IMR-90 (cell line): ENCODE measurements at regions not wholly inside any gene's neighbourhood (a gene's known extent, or its start where the extent isn't known, plus 50 kb on each side); places are given as distances from the start of the nearest gene placed in this dataset.

Experiments
- ATAC-seq: fragments of 200-7000 bp; cut with Tn5 transposase; 2 replicates; pipeline ENCODE4 v1.9.1; 2020; ENCODE audit warnings: low read depth, mild to moderate bottlenecking, moderate library complexity
- BruUV-seq: library from RNA; stranded (reverse); fragments of 400-500 nt; replicated peaks from 2 replicates; lab custom pipeline; 2021; lab: Mats Ljungman, UMichigan
- CTCF ChIA-PET: fragments of 300-600 bp; formaldehyde crosslinking; extraction: SDS; loops from one replicate; lab custom pipeline; 2021; ENCODE audit warnings: antibody characterized with exemption; lab: Yijun Ruan, JAX
- POLR2A ChIA-PET: fragments of 300-600 bp; sonication (Branson Sonifier 250); formaldehyde crosslinking; loops from one replicate; lab custom pipeline; 2022; ENCODE audit warnings: antibody characterized with exemption; ENCODE audit not compliant: unreplicated experiment; lab: Charles Lee
- DNase-seq: peaks from one replicate; pipeline ENCODE4 v3.0.0; 2013
- H2AFZ ChIP-seq: replicated peaks from 2 replicates; pipeline ENCODE3; 2013; ENCODE audit warnings: low read length, mild to moderate bottlenecking; ENCODE audit not compliant: poor library complexity
- H2AK5ac ChIP-seq: 2 replicates; pipeline ENCODE4 v1.6.1; 2013; ENCODE audit warnings: low read depth, low read length, inconsistent platforms
- H2AK9ac ChIP-seq: replicated peaks from 2 replicates; pipeline ENCODE3; 2013; ENCODE audit warnings: mild to moderate bottlenecking, low read depth, low read length, moderate library complexity; ENCODE audit not compliant: poor library complexity
- H2BK120ac ChIP-seq: 2 replicates; pipeline ENCODE4 v1.6.1; 2013; ENCODE audit warnings: low read depth, low read length, inconsistent platforms
- H2BK15ac ChIP-seq: 3 replicates; pipeline ENCODE4 v1.6.1; 2013; ENCODE audit warnings: low read depth, low read length, inconsistent platforms
- H2BK20ac ChIP-seq: 2 replicates; pipeline ENCODE4 v1.6.1; 2013; ENCODE audit warnings: low read depth, mild to moderate bottlenecking, inconsistent platforms, low read length, moderate library complexity
- H2BK5ac ChIP-seq: 2 replicates; pipeline ENCODE4 v1.6.1; 2013; ENCODE audit warnings: mild to moderate bottlenecking, low read depth, low read length, inconsistent platforms; ENCODE audit not compliant: poor library complexity, severe bottlenecking
- H3K14ac ChIP-seq: replicated peaks from 2 replicates; pipeline ENCODE4 v1.6.1; 2013; ENCODE audit warnings: low read depth, low read length, inconsistent platforms
- H3K18ac ChIP-seq: 2 replicates; pipeline ENCODE4 v1.6.1; 2013; ENCODE audit warnings: low read depth, low read length, control low read depth
- H3K23ac ChIP-seq: 2 replicates; pipeline ENCODE4 v1.6.1; 2013; ENCODE audit warnings: low read depth, low read length, inconsistent platforms
- H3K27ac ChIP-seq: 2 replicates; pipeline ENCODE4 v1.5.1; 2013; ENCODE audit warnings: mild to moderate bottlenecking, control low read depth, low read length; ENCODE audit not compliant: insufficient read depth
- H3K27me3 ChIP-seq: 2 replicates; pipeline ENCODE4 v1.6.1; 2013; ENCODE audit warnings: low read length; ENCODE audit not compliant: control insufficient read depth, insufficient read depth
- H3K36me3 ChIP-seq: 2 replicates; pipeline ENCODE4 v1.6.1; 2013; ENCODE audit warnings: low read length, mixed read lengths; ENCODE audit not compliant: control insufficient read depth, insufficient read depth
- H3K4ac ChIP-seq: 2 replicates; pipeline ENCODE4 v1.6.1; 2013; ENCODE audit warnings: low read depth, low read length, inconsistent platforms
- H3K4me1 ChIP-seq: 2 replicates; pipeline ENCODE4 v1.6.1; 2013; ENCODE audit warnings: low read length, mixed read lengths; ENCODE audit not compliant: control insufficient read depth, insufficient read depth
- H3K4me2 ChIP-seq: 2 replicates; pipeline ENCODE4 v1.6.1; 2013; ENCODE audit warnings: low read depth, mild to moderate bottlenecking, control low read depth, low read length, moderate library complexity
- H3K4me3 ChIP-seq: 2 replicates; pipeline ENCODE4 v1.5.1; 2013; ENCODE audit warnings: low read depth, mild to moderate bottlenecking, control low read depth, low read length, moderate library complexity; ENCODE audit not compliant: insufficient read depth
- H3K56ac ChIP-seq: 2 replicates; pipeline ENCODE4 v1.6.1; 2013; ENCODE audit warnings: low read length, inconsistent platforms; ENCODE audit not compliant: insufficient read depth; ENCODE audit errors: extremely low read depth
- H3K79me1 ChIP-seq, 2 experiments: 2 replicates each; pipeline ENCODE4 v1.6.1; 2013; ENCODE audit warnings: low read length in 2 of 2, inconsistent platforms in 1 of 2, low read depth in 1 of 2
- H3K9ac ChIP-seq: 2 replicates; pipeline ENCODE4 v1.6.1; 2013; ENCODE audit warnings: low read depth, low read length, control low read depth
- H3K9me1 ChIP-seq: 2 replicates; pipeline ENCODE4 v1.6.1; 2013; ENCODE audit warnings: low read length, inconsistent platforms; ENCODE audit not compliant: insufficient read depth
- H3K9me3 ChIP-seq: 2 replicates; pipeline ENCODE4 v1.6.1; 2013; ENCODE audit warnings: low read length; ENCODE audit not compliant: control insufficient read depth, insufficient read depth
- H4K20me1 ChIP-seq: 2 replicates; pipeline ENCODE4 v1.6.1; 2013; ENCODE audit warnings: low read length, inconsistent platforms; ENCODE audit not compliant: insufficient read depth
- H4K5ac ChIP-seq: 2 replicates; pipeline ENCODE4 v1.6.1; 2013; ENCODE audit warnings: mild to moderate bottlenecking, low read depth, low read length, control low read depth
- H4K8ac ChIP-seq, 2 experiments: 2 replicates each; pipeline ENCODE4 v1.6.1; 2013; ENCODE audit warnings: low read depth in 2 of 2, low read length in 2 of 2, control low read depth in 1 of 2, inconsistent platforms in 1 of 2
- H4K91ac ChIP-seq: 2 replicates; pipeline ENCODE4 v1.6.1; 2013; ENCODE audit warnings: low read depth, low read length, inconsistent platforms; ENCODE audit not compliant: insufficient read depth
- CEBPB ChIP-seq: IDR thresholded peaks from 2 replicates; pipeline ENCODE4 v1.6.1; 2012; ENCODE audit warnings: low read depth, low read length, improper control_type of control experiment
- CHD1 ChIP-seq: IDR thresholded peaks from 2 replicates; pipeline ENCODE4 v1.6.1; 2012; ENCODE audit warnings: low read depth, low read length, improper control_type of control experiment
- CTCF ChIP-seq: conservative IDR thresholded peaks from 2 replicates; pipeline ENCODE4 v1.5.1; 2012; ENCODE audit warnings: mild to moderate bottlenecking, low read depth, low read length, improper control_type of control experiment
- ELK1 ChIP-seq: fragments of 150-350 bp; IDR thresholded peaks from 2 replicates; pipeline ENCODE4 v1.6.1; 2016; ENCODE audit warnings: low read depth, mild to moderate bottlenecking, low read length, moderate library complexity, borderline replicate concordance
- POLR2A ChIP-seq: IDR thresholded peaks from 2 replicates; pipeline ENCODE4 v1.6.1; 2012; ENCODE audit warnings: mild to moderate bottlenecking, low read depth, low read length
- RAD21 ChIP-seq: IDR thresholded peaks from 2 replicates; pipeline ENCODE4 v1.6.1; 2012; ENCODE audit warnings: low read length, improper control_type of control experiment
- WGBS, 2 experiments: methylation state at CpG; one replicate each; pipeline versions ENCODE4 v1.1.5 to v1.1.7; 2013; ENCODE audit warnings: missing lambda C conversion rate in 2 of 2; ENCODE audit not compliant: insufficient read length in 1 of 2; ENCODE audit errors: extremely low coverage in 2 of 2; 5-methylcytosine and 5-hydroxymethylcytosine counted together
- dilution Hi-C: fragments of 300-500 bp; cut with HindIII; formaldehyde crosslinking; loops from one replicate; pipeline ENCODE4 v1.14.3; 2018; ENCODE audit warnings: low sequenced_read_pairs; ENCODE audit not compliant: unreplicated experiment
- in situ Hi-C: fragments of 300-500 bp; cut with MboI; formaldehyde crosslinking; loops from 3 replicates; pipeline ENCODE4 v1.14.3; 2019; ENCODE audit warnings: low sequenced_read_pairs, inconsistent platforms, mixed read lengths
- intact Hi-C: fragments of 100-400 bp; cut with micrococcal nuclease; formaldehyde crosslinking; loops from 2 replicates; pipeline ENCODE4 v1.10.0; 2022

- WGBS, 2 experiments, result no CpG with 5 or more reads among the region's 1 CpG
- Histone ChIP-seq H3K56ac (no peak overlapping the region), H3K27ac (no peak overlapping the region), H4K8ac (no peak overlapping the region), H3K14ac (no peak overlapping the region), H2BK120ac (no peak overlapping the region), H3K4ac (no peak overlapping the region), H2BK20ac (no peak overlapping the region), H3K4me2 (no peak overlapping the region), H4K5ac (no peak overlapping the region), H3K4me3 (no peak overlapping the region), H2AFZ (no peak overlapping the region), H3K9me1 (no peaks in the 10 kb centered on the region), H3K4me1 (no peaks in the 10 kb centered on the region), H3K27me3 (no peaks in the 10 kb centered on the region), H3K36me3 (no peaks in the 10 kb centered on the region), H3K18ac (no peak overlapping the region), H2BK15ac (no peak overlapping the region), H3K9me3 (no peaks in the 10 kb centered on the region; the same call in 1 of the 2 replicates), H3K79me1 (no peaks in the 10 kb centered on the region), H2AK5ac (no peak overlapping the region), H3K9ac (no peak overlapping the region), H3K23ac (no peak overlapping the region), H2BK5ac (no peak overlapping the region), H4K20me1 (no peaks in the 10 kb centered on the region), H4K91ac (no peak overlapping the region), H2AK9ac (no peak overlapping the region)
- BruUV-seq, result no TSS peak
- intact Hi-C loops, result no loop called here
- in situ Hi-C loops, result no loop called here
- TF ChIP-seq POLR2A (no peak), CHD1 (no peak), CTCF (no peak), CEBPB (no peak), ELK1 (no peak), RAD21 (no peak)
- no peak for ATAC-seq
- no peak for DNase-seq
- dilution Hi-C loops, result no loop called here
- CTCF ChIA-PET, result no interaction called here
- POLR2A ChIA-PET, result no interaction called here
Measured at GRCh38 chr2:147467441-147467840, 377.4 kb upstream of the ACVR2A start.
